HG03469 (cell line): ENCODE measurements at regions not wholly inside any gene's neighbourhood (a gene's known extent, or its start where the extent isn't known, plus 50 kb on each side); places are given as distances from the start of the nearest gene placed in this dataset.

Source experiments
- ATAC-seq: cut with Tn5 transposase; IDR thresholded peaks from one replicate; pipeline ENCODE4 v1.9.1; 2021; ENCODE audit warnings: mild to moderate bottlenecking, moderate library complexity, moderate number of reproducible peaks; ENCODE audit not compliant: unreplicated experiment

DNA sequence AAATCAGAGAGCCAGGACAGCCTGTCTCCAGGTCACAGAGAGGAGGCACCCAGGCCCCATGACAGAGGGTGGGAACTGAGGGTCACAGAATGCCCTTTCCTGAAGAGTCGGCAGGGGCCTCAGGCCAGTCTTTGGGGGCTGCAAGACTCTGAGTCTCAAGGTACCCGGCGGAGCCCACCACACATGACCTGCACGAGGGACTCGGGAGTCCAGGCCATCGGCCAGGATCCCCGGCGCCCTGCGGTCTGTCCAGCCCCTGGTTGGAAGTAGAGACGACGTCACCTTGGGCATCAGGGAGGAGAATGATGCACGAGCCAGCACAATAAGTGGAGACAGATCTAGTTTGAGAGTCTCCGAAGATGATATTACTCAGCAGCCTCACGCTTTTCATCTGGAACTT, 234.7 kb upstream of the SDK2 start:
- no peak for ATAC-seq

DNA sequence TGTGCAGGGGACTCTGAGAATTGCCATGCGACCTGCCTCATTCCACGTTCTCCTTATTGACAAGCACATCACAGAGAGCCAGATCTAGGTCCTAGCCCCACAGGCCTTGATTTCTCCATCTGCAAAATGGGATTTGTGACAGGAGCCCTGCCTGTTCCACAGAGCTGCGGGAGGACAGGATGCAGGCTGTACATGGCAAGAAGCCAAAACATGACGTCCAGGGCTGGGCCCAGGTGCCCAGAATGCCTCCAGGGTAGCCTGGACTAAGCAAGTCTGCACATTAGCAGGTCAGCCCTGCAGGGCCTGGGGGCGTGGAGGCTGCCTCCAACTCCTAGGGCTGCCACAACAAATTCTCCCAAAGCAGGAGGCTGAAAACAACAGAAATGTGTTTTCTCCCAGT, 235.7 kb upstream of the SDK2 start:
- no peak for ATAC-seq

DNA sequence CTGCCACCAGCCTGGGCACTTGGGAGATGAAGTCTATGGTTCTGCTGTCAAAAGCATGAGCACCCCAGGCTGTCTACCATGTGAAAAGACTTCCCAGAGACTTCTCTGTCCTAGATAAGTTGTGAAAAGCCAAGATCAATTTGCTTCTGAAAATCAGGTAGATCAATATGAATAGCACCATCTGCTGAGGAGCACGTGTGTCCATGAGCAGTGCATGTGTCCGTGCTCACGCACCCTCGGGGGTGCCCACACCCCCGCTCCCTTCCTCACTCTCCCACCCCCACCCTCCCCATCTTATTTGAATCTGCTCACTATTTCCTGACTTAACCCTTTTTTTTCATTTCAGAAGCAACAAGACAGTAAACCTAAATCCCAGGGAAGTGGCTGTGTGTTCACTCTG, 238.3 kb upstream of the SDK2 start:
- no peak for ATAC-seq

DNA sequence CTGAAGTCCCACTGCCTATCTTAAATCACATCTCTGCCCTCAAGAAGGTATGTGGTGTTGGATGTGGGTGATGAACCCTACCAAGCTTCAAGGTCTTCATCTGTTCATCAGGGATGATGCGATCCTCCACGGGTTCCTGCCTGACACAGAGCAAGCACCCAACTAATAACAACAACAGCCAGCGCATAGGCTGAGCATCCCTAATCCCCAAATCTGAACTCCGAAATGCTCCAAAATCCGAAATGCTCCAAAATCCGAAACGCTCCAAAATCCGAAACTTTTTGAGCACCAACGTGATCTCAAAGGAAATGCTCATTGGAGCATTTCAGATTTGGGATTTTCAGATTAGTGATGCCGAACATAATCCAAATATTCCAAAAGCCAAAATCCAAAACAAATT, 238.9 kb upstream of the SDK2 start:
- no peak for ATAC-seq

DNA sequence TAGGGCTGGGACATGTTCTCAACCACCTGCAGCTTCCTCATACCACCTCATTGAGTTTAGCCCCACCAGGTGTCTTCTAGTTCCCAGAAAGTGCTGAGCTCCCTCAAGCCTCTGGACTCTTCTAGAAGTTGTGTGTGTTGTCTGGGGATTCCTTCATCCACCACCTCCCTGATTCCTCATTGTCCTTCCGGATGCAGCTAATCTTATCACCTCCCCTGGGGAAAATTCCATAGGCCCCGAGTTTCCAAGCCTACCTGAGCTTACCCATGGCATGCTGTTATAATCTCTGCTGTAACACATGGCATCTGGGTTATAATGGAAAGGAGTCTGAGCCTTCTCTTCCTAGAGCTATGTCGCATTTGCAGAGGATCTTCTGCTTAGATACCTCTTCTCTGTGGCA, 243.5 kb upstream of the SDK2 start:
- no peak for ATAC-seq

DNA sequence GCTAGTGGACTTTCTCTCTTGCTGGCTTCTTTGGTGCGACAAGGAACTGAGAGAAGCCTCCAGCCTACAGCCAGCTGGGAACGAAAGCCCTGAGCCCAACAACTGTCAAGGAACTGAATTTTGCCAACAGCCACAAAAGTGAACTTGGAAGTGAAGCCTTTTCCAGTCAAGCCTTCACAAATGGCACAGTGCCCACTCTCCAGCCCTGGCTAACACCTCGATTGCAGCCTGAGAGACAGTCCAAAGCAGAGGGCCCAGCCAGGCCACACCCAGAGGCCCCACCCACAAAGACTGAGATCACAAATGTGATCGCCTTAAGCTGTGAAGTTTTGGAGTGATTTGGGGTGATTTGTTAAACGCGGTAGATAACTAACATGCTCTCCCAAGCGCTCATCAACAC, 244.6 kb upstream of the SDK2 start:
- ATAC-seq = no peak

DNA sequence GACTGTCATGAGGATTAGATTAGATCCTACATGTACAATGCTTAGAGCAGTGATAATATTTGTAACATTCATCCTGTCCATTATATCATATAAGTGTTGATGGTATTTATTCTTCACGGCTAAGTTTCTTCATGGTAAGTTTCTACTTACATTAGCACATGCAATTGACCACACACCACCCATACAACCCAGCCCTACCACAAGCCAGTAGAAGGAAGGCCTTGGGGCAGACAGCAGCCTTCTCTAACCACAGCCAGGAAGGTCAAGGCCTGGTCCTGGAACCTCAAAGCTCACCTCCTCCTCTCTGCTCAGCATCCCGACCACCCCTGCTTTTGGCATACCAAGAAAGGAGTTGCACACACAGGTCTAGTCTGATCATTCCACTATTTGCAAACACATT, 245.2 kb upstream of the SDK2 start:
- ATAC-seq = no peak

DNA sequence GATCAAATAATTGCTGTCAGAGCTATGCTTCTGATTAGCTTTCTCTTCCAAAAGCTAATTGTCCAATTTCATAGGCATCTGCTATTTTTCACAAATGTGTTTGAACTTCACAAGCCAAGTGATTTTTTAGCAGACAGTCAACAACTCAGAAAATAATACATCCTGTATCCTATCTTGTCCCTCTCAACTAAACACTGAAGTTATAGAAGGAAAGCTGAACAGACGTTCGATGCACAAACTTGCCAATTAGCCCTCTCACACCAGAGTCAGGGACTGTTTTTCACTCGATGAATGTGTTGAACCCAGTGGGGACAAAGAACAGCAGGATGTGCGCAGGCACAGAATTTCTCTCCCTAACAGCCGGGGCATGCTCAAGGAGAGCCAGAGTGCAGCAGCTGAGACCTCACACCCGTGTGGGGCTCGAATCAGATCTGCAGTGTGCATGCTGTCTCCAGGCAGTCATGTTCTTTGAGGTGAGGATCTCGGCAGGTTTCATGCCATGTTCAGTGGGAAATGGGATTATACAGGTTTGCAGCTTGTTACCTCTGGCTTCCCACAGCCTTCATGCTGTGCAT, 246.7 kb upstream of the SDK2 start:
- ATAC-seq = no peak

DNA sequence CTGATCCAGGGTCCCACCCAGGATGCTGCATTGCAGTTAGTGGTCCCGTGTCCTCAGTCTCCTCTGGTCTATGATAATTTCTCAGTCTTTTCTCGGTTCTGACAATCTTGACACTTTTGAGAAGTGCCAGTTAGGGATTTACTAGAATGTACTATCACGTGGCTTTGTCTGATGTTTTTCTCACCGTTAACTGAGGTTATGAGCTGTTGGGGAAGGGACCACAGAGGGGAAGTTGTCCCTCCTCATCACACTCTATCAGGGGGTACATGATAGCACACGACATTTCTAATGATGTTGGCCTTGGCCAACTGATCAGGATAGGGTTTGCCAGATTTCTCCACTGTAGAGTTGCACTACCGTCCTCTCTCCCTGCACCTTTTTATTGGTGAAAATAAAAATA, 250.9 kb upstream of the SDK2 start:
- no peak for ATAC-seq

DNA sequence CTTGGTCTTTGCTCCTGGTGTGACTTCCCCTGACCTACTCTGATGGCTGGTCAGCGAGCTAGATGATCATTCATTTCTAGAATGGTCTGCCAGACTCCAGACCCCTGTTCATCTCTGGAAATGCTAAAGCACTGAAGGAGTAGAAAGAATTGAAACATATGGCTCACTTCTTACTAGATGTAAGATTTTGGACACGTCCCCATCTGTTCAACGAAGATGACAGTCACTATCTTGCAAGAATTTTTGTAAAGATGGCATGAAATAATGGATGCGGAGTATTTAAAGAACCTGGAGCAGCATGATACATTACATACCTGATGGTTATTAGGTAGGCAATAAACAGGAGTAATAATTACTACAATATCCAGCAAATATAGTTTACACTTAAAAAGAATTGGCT, 252.7 kb upstream of the SDK2 start:
- ATAC-seq = no peak

DNA sequence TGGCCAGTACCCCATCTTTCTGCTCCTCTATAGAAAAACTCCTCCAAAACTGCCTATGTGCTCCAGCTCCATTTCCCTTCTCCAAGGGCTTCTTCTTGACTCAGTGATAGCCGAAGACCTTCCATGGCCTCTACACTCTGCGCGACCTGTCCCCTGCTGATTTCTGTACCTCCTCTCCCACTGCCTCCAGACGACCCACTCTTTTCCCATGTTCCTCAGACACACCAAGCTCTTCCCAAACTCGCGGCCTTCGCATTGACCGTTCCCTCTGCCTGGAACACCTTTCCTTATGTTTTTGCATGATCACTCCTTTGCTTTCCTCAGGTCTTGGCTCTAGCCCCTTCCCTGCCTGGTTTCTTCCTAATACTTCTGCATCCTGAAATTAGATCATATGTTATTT, 255.6 kb upstream of the SDK2 start:
- no peak for ATAC-seq

DNA sequence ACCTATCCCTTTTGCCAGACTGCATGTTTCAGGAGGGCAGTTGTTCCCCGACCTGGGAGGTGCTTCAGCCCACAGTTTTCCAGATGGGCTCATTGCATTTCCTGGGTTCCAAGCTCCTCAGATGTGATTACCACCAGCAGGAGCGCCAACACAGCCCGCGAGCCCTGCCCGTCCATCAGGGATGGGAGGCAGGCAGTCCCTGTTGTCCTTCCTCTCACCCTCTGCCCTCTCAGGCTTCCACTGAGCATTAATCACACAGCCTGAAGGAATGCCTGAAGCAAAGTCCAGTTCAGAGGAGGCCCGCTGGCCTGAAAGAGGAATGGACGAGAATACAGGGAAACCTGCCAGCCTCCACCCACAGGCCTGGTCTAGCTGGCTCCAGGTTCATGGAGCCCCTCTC, 256.3 kb upstream of the SDK2 start:
- ATAC-seq = no peak

DNA sequence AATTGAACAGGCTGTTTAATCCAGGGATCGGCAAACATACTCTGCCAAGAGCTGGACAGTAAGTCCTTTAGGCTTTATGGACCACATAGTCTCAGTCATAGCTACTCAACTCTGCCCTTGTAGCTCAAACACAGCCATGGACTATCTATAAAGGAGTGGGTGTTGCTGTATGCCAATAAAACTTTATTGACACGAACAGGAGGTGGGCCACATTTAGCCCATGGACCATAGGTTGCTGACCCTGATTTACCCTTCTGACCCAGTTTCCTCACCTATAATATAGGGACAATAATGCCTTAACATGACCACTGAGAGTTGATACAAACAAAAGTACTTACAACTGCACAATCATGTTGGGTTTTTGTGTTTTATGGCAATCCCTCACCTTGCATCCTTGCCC, 257.0 kb upstream of the SDK2 start:
- no peak for ATAC-seq

DNA sequence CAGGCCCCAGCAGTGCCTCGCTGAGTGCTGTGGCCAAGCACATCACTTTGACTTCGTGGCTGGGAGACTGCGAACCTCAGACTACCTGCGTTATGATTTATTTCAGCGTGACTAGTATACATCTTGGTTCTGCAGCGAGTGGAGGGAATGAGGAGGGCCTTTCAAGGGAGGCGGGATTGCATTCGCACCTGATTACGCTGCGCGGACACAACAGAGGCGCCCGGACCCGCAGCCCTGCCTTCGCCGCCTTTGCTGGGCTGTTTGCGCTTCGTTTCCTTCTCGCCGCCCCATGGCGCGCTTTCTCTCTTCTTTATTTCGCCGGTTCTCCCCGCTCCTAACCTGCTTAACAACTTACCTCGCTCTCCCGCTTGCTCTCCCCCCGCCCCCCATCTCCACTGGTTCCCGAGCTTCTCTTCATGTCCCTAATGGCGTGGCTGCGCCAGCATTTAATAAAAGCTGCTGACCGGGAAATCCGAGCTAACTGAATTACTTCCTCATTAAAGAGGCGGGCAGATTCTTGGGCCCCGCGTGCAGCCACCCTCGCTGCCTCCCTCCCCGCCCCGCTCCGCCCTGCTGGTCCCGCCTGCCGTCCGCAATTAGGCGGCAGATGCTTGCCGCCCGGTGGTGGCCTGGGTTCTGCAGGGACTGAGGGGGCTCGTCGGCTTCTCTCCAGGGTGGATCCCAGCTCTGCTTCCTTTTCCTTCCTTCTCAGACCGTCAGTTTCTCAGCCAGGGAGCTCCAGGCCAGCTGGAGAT, 257.6 kb upstream of the SDK2 start:
- ATAC-seq = no peak

DNA sequence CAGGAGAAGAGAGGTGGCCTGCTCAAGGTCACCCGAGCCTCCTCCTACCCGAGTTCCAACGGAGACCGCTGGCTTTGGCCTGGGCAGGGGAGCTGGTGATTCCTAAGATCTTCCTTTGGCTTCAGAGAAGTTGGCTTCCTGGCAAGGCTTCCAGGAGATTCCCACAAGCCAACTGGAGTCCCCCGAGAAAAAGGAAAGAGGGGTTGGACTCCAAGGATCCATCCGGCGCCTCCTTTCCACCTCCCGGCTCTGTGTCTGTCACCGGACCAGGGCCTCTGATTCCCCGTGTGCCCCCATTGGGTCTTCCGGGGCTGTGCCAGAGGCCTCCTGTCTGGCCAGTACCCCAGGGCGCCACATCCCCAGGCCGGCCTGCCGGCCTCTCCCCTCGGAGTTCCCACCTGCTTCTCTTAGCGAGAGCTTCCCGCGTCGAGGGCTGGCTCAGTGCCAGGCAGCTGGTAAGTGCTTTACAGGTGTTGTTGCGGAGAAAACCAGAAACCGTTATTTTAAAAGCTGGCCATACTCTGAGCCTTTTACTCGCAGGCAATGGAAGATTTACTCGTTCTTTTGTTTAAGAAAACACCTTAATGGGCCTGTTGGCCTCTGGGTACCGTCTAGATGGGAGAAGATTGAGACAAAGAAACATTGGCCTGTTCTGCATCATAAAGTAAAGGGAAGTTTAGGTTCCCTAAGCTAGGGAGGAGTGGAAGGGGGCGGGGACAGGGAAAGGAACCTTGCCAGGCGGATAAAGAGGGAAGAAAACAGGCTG, 258.4 kb upstream of the SDK2 start:
- no peak for ATAC-seq

DNA sequence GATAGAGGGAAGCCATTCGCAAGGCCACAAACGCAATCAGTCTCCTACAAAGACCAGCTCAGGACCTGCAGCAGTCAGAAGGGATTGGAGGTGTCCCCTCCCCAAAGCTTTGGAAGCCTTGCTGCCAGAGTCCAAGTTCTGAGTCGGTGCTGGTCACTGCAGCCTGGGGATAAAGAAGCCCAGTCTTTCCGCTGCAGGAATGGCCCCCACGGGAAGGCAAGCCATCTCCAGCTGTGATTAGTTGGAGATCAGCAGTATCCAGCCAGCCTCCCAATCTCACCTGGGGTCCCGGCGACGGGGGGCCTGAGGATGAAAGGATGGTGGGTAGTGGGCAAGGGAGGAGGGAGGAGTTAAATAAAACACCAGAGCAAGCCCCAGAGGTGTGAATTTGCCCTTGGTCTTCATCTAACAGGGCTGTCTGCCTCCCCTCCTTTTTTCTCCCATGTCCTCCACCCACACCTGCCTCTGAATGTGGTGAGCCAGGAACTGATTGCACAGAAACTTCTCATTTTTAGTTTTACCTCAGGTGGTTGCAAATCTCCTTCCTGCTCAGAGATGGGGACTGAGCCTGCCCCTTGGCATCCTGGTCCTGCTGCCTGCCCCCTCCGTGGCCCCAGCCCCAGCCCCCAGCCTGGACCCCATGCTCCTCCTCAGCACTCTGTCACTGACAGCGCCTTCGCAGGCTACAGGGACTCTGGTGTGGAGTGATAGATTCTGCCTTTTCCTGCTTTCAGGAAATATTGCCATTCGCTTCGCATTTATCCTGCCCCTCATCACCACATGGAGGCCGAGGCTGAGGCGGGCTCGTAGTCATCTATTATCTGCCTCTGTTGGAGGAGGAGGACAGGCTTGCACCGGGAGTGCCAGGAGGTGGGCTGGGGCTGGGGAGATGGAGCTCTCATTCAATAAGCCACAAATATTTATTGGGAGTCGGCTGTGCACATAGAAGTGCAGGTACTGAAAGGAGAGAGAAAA, 262.9 kb upstream of the SDK2 start:
- ATAC-seq = no peak

DNA sequence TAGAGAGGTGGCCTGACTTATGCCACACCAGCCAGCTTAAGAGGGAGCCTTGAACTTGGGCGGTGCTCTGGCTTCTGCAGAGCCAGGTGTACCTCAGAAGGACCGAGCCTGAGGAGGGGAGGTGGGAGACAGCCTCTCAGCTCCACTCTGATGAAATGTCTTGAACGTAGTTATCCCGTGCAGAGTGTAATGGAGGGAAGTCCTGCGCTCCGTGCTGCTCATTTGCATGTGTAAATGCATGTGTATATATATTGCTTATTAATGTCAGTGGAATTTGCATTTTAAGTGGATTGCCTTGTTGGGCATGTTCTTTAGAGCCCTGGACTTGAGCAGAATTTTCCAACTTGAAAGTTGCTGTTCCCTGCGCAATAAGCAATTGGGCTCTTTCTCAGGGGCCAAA, 264.9 kb upstream of the SDK2 start:
- ATAC-seq = no peak

DNA sequence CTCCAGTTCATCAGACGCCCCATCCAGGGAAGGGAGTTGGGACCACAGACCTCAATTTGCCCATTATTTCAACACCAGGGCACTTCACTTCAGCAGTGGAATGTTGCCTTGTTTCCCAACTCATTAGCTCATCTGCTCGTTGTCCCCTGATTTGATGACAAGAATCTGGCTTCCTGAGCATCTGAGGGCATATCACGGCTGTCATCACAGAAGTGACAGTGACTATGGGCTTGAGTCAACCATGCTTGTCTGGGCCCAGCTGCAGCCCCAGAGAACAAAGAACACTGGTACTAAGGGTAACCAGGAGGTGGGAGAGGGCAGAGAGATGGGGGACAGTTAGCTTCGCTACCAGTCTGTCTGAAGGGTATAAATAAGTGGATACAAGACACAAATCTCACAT, 266.0 kb upstream of the SDK2 start:
- no peak for ATAC-seq

DNA sequence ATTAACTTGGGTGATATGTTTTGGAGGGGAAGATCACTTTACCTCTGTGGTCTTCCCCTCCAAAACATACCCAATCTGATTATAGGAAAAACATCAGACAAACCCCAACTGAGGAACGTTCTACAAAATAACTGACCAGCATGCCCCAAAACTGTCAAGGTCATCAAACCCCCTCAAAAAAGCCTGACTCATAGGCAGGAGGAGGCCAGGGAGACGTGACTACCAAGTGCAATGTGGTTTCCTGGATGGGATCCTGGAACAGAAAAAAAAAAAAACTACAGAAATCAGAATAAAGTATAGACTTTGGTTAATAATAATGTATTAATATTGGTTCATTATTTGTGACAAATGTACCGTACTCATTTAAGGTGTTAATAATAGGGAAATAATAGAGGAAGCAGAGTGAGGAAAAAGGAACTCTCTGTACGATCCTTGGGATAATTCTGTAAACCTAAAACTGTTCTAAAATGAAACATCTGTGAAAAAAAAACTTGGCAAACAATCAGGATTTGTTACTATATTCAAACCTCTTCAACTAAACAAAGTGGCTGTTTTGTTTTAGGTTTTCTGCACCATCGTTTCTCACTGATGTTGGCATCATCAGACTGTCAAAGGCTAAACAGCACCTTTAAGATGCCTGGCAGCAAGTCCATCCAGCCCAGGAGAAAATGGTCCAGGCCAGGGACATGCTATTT, 266.7 kb upstream of the SDK2 start:
- ATAC-seq = no peak

DNA sequence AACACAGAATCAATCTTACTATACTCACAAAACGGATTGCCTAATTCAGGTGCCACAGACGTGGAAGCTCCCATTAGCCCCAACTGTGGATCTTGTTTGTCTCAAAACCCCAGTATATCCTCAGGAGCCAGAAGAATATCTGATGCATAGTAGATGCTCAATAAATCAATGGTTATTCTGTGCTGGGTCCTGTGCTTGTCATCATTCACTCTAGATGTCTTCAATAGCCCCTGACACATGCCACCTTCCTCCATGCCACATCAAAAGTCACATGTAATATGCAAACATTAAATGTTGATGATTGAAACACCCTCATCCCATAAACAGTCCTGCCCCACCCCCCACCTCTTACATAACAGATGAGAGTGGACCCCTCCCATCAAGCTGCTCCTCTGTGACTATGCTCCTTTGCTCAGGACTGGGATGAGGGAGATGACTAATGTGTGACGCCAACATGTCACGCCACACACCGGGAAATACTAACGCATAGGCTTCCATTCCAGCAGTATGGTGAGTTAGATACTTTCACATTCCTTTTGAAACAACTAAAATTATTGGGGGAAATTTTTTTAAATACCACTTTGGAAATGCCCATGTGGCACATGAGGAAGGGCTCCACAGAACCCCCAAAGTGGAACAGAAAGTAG, 267.6 kb upstream of the SDK2 start:
- ATAC-seq = no peak
